ENCODE measurements at regions not wholly inside any gene's neighbourhood (a gene's known extent, or its start where the extent isn't known, plus 50 kb on each side); places are given as distances from the start of the nearest gene placed in this dataset.

- TF ChIP-seq CTCF (optimal IDR thresholded peaks at IDR 0.05 in 1 of 3, IDR thresholded peaks at IDR 0.05 in 1 of 3, conservative IDR thresholded peaks at IDR 0.05 in 1 of 3; ENCODE audit: extremely low read depth in 1 of 3, insufficient read depth in 2 of 3, low read length in 3 of 3) = no peak
- TF ChIP-seq EZH2 (IDR thresholded peaks at IDR 0.05; ENCODE audit: low read length) = no peak
These were observed 243.0 kb upstream of the PROX1 start for GRCh38 chr1:213744780-213745179.
